Eye (tissue), 1 donor: ENCODE measurements at regions not wholly inside any gene's neighbourhood (a gene's known extent, or its start where the extent isn't known, plus 50 kb on each side); places are given as distances from the start of the nearest gene placed in this dataset.

Experiments
- DNase-seq: peaks from one replicate; pipeline ENCODE4 v3.0.0-alpha.2; 2015

DNA sequence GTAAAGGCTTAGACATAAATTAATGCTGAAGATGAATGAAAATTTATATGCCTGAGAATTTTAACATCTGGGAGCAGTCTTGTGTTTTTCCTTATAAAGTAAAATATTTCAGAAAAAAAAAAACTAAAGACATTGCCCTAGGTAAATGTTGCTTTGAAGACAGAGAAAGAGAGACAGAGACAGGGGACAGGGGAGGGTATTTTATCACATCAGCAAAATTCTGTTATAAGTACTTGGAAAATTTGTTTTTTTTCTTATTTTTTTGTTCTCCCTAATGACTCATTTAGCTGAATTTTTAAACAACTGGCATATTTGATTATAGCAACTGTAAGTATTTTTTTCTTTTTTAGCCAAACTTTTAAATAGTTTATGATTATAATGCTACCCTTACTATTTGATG lies 1540.6 kb upstream of the GBE1 start:
- DNase-seq, result no peak

DNA sequence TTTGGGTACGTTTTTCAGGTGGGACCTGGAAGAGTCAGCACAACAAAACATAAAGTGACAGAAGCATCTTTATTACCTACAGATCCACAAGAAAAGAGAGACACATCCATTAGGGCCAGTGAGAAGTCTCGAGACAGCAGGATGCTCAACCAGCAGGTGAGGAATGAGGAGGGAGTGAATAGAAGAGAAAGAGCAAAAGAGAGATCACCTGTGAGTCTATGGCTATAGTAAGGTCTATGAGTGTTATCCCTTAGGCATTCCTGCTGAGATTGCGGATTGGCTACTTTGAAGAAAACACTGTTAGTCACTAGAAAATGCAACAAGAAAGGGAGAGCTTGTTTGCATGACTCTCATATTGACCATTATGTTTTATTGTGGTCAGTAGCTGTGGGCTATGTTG lies 1556.2 kb upstream of the GBE1 start:
- no peak for DNase-seq

DNA sequence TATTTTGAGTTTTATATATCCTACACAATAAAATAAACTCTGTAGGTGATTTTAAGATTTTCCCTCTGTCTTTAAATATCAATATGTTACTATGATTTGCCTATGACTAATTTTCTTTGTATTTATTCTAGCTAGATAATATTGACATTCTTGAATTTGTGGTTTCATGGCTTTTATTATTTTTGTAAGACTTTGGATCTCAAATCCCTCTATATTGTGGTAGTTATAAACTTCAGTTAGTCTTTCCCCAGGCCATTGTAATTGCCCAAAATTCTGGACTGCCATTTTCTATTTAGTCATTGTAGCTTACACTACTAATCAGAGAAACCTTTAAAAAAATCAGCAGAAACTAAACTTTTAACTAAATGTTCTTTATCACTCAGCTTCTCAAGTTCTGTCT lies 1559.3 kb upstream of the GBE1 start:
- no peak for DNase-seq

DNA sequence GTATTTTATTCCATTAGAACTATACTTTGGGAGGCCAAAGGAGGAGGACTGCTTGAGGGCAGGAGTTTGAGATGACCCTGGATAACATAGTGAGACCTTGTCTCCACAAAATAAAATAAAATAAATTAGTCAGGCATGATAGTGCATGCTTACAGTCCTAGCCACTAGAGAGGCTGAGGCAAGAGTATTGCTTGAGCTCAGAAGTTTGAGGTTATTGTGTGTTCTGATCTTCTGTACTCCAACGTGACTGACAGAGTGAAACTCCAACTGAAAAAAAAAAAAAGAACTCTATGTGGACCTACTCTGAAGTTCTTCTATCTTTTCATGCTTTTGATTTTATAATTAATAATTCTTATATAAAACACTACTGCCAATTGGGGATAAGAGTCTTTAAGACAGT lies 1560.0 kb upstream of the GBE1 start:
- no peak for DNase-seq

DNA sequence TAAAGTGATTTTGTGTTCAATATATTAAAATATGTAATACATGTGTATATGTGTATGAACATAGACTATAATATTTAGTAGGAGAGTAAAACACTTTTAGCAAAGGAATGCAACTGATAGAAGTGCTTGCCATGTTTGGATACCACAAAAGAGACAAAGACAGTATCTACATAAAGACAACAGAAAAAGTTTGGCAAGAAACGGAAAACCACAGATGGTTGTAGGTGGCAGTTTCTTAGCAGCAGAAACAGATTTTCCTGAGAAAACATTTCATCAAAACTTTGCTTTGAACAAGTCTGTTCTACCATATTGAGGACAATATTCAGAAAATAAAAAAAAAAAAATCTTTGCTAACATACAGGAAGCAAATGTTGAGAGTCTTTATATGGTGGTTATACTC lies 1560.4 kb upstream of the GBE1 start:
- no peak for DNase-seq

DNA sequence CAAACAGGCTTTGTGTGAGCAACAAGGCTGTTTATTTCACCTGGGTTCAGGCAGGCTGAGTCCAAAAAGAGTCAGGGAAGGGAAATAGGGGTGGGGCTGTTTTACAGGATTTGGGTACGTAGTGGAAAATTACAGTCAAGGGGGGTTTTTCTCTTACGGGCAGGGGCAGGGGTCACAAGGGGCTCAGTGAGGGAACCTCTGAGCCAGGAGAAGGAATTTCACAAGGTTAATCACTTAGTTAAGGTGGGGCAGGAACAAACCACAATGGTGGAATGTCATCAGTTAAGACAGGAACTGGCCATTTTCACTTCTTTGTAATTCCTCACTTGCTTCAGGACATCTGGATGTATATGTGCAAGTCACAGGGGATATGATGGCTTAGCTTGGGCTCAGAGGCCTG lies 1592.8 kb upstream of the GBE1 start:
- DNase-seq, result no peak

DNA sequence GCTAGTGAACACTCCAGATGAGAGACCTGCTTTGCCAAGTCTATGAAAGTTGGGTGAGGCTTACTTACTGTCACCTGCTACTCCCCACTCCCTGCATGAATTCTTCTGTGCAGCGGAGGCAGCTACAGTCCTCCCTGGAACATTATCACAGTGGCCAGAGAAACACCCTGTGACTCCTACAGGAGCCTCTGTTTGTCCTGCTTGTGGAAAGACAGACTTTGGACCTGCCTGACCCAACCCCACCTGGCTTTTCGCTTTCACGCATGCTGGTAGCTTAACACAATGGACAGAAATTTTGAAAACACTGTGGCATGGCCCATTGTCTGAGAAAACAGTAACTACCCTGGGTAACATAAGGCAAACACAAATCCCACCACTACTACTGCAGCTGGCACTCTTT lies 1565.5 kb upstream of the CADM2 start:
- DNase-seq, result no peak

DNA sequence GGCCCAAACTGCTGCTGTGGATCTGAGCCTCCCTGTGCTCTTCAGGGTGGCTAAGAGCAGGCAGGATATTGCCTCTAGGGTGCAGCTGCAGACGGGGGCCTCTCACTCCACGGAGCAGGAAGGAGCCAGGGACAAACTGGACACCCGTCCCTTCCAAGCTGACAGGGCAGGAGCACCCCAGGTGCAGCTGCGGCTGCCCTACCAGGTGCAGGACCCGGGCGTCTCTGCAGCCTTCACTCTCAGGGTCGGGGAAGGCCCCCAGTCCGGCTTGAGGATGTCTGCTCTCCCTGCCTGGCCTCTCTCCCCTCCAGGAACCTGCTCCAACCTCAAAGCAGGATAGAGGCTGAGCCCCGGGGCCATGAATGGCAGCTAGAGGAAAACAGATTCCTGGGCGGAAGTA lies 1554.9 kb upstream of the CADM2 start:
- no peak for DNase-seq

DNA sequence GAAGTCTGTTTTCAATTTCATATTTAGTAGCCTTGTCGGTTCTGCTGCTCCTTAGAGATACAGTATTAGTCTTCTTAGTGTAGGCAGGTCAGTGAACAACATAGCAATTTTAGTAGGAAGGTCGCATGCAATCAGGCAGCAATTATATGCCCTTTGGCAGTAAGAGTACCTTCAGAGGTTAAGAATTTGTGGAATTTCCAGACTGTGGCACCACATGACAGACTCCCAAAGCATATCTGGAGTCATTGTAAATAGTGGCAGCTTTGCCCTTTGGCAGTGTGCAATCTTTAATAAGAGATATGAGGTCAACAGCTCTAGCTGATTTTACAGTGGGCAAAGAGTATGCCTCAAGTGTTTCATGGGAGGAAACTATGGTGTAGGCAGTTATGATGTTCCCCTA lies 1532.5 kb upstream of the CADM2 start:
- no peak for DNase-seq

DNA sequence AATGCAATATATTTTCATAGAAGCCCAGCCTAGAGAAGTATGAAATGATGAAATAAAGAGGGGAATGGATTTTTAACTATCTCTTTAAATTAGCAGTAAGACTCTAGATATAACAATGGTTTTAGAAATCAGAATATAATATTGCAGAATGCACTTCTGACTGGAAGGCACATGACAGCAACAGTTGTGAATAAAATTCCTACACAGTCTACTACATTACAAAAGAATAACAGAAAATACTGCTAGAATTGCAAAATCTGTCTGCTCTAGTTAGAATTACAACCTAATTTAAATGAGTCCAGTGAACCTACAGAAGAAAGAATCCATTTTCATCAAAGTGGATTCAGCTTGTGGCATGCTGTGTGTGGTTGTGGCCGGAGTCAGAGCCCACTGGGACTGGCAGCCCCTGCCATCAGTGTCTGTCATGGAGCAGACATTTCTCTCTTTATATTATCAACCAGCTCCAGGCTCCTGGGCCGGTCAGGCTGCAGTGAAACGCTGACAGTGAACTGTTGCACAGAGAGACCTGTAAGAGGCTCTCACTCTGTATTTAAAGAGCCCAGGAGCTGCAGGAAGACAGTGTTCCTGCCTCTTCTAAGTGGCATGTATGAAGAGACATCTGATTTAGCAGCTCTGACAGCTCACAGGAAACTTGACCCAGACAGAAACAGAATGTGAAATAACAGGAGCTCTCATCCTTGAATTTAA lies 1523.8 kb upstream of the CADM2 start:
- DNase-seq, result peak; percentile 58

DNA sequence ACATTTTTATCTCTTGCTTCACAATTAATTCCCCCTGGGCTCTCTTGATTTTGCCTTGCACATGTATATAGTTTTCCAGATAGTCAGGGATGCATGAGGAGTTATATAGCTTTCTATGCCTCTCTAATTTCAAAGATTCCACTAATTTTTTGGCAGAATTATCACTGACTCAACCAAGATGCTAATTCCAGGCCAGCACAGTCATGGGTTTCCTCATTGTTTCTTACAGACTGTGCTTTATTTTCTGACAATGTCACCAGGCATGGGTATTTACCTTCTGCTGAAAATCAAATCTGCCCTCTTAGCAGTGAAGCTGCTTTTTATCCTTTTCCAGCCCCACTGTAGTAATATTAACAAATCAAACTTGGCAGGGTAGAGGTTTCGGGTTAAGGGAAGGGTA lies 1520.6 kb upstream of the CADM2 start:
- peak; percentile 8 for DNase-seq

DNA sequence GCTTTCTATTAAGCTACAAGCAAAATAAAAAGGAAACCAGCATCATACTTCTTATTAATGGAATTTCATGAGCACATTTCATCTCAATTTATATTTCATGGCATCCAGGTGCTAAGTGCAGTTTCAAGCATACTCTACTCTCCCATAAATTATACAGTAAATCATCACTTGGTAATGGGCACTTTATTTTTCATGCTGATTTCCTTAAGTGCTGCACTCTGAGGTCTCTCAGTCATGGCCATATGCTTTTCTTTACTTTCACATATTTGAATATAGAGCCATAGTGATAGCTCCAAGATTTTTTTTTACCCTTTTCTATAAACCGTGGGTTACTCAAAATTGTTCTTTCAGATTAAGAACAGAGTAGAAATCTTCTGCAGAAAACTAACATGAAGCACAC lies 1505.7 kb upstream of the CADM2 start:
- DNase-seq, result peak; percentile 44

DNA sequence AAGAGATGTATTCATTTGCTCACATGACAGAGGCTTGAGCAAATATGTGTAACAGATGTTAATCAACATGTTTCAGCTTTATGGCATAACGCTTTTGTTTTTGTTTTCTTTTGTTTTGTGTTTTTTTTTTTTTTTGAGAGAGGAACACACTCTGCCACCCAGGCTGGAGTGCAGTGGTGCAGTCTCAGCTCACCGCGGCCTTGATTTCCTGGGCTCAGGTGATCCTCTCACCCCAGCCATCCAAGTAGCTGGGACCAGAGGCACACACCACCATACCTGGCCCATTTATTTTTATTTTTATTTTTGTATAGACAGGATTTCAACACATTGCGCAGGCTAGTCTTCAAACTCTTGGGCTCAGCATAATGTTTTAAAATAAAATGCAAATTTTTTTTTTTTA lies 1504.4 kb upstream of the CADM2 start:
- peak; percentile 10 for DNase-seq

DNA sequence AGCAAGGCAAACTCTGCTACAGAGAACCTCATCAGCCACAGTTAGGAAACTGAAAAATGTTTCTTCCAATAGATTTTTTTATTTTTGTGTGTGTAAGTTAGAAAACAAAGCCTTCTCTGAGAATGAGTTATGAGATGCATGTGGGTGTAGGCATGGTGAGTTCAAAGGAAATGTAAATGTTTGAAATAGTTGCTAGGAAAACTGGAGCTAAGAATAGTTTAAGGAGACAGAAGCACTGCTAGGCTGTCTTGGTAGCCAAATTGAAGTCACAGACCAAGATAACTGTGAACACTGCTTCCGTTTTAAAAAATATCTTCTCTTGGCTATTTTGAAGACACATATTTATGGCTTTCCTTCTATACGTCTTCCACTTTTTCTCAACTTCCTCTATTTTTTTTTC lies 1501.2 kb upstream of the CADM2 start:
- no peak for DNase-seq

DNA sequence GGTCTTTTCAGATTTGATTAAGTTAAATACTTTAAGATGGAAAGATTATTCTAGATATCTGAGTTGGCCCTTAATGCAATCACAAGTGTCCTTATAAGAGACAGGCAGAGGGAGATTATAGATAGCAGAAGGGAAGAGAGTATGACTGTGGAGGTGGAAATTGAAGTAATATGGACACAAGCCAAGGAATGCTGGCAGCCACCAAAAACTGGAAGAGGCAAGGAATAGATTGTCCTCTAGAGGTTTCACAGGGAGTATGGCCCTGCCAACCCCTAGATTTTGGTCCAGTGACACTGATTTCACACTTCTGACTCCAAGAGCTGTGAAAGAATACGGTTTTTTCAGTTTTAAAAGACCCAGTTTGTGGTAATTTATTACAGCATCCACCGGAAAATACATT lies 1498.7 kb upstream of the CADM2 start:
- DNase-seq, result no peak

DNA sequence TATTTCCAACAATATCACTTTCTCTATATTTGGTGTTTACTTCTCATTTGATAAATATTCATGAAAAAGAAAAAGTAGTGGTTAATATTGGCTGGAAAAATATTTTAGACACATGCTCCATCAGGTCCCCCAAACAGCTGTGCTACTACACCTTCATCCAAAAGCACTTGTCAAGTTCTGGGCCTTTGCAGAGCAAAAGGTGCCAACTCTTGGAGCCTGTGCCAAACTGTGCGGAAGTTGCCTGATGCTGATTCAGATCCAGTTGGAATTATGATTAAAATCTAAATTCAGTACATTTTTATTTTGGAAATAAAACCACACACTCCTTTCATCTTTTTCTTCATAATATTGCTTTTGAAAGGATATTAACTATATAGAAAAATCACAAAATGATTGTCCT lies 1497.4 kb upstream of the CADM2 start:
- no peak for DNase-seq

DNA sequence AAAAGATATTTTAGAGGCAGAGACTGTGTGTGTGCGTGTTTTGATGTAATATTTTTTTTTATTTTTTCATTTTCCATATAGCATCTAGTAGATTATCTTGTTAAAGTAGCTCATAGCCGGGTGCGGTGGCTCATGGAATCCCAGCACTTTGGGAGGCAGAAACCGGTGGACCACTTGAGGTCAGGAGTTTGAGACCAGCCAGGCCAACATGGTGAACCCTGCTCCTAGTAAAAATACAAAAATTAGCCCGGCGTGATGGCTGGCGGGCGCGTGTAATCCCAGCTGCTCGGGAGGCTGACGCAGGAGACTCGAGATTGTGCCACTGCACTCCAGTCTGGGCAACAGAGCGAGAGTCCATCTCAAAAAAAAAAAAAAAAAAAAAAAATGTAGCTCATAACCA lies 1481.2 kb upstream of the CADM2 start:
- DNase-seq, result no peak

DNA sequence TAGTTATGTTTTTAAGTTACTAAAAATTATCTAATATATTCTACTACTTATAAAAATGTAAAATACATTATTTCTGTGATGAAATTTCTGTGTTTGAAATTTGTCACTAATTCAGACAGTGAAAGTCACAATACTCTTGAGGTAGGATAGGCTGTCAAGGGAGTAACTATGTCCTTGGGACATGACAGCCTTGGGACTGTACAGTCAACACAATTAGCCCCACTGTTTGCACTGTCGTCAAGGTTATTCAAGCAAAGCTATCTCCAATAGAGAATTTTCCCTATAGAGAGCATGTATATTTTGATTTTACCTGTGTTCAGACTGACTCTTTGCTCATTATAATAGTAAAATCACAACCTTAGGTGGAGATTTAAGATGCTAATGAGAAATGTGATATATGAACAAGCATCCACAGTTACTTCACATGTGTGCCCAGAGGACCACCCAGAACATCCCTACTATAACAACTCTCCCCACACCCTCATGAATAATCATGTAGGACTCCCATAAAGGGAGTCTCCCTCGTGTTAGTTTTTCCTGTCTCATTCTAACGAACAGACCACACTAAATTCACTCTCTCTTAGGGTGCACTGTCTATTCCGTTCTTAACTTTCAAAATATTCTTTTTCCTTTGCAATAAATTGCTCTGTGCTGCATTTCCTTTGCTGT lies 1476.3 kb upstream of the CADM2 start:
- no peak for DNase-seq

DNA sequence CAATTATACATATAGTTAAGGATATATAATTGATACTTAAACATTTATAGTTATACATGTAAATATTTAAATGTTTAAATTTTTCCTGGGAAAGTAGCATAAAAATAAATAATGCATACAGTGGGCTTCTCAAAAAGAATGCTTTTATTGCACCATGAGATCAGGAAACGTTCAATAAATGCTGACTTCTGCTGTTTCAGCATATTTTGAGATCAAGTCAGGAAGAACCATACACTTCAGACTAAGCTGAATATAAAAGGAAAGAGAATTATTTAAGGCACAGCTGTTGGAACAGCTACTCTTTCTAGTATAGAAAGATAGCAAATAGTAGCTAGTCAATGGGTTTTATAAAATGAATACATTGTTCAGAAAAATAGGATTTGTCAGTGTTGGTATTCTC lies 1462.3 kb upstream of the CADM2 start:
- DNase-seq, result no peak

DNA sequence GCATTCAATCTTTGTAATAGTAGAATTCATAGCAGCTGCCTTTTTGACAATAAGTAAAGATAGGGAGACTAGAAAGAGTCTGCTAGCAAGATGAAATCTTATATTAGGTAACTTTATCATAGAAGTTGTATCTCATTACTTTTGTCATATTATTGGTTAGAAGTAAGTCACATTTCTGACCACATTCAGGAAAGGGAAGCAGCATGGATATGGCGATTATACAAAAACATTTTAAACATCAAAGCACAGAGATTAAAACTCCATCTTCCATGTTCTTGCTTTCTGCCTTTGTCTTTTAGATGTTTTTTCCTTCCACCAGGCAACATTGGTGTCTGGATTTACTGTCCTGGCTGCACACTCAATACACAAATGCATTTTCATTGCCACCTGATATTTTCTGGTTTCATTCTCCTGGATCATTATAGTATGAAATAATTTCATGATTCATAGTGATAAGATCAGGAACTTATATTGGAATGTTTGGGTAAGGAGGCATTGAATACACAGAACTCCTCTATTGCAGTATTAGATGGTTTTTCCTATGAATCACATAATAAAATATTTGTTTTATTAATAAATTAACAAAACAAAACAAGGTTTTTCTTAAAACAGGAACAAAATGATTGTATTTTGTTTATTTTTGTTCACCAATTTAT lies 1460.3 kb upstream of the CADM2 start:
- no peak for DNase-seq

DNA sequence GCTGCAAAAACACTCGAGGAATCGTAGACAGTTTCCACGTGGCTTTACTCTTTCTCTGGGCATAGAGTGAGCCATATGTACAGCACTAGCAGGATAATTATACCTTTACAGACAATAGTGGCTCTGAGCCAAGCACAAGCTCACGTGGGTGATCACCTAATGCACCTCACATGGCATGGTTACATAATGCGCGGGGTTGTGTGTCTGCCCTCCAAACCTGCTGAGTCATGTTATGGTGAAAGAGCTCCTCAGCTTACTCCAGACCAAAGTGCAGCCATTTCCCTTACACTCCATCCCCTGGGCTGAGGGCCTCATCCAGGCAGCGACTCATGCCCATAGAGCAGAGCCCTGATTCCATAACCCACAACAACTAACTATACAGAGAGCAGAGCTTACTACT lies 1458.4 kb upstream of the CADM2 start:
- no peak for DNase-seq

DNA sequence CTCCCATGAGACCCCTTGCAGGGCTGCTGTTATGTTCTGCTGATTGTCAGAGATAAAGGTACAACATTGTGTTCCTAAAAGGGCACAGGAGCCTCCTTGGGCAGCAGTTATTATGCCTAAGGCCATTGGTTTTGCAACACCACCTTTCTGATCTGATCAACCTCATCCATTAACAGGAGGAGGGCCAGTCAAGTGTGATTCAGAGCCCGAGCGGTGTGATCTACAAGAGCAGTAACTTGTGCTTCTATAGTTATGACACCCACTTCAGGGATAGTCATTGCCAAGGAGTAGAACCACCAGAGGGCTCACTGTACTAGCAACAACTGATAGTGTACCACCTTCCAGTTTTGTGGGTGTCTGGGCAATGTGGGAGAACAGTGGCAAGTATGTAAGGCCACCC lies 1457.9 kb upstream of the CADM2 start:
- DNase-seq, result no peak

DNA sequence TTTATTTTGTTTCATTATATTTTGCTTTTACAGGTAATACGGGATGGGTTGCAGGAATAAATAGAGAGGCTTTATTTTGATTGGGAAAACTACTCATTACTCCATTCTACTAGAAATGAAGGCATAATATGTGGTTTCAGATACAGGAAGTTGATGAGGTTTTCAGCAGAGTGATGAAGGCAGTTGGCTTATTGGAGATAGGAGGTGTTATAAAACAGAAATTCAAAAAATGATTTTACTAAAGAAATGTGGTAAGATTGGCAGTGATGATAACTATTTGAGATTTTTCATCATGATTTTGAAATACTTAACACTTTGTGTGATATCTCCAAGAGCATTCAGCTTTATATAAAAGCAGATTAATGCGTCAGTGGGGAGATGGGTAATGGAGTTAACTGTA lies 1445.7 kb upstream of the CADM2 start:
- no peak for DNase-seq

DNA sequence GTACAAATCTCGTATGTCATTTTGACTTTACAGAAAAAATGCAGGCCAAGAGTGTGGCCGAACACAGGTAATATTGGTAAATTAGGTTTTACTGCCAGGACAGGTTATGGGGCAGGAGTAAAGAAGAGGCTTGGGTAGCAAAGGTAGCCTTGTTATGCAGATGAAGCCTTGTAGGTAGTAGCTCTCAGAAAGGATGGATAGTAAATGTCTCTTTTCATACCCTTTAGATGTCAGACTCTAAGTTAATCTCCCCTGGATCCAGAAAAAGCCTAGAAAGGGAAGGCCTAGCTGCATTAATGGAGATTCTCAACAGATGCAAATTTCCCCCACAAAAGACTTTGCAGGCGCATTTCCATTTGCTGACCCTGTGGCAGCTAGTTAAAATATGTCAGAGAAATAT lies 1445.1 kb upstream of the CADM2 start:
- no peak for DNase-seq
